Kidney (tissue), 13 donors: ENCODE measurements at regions not wholly inside any gene's neighbourhood (a gene's known extent, or its start where the extent isn't known, plus 50 kb on each side); places are given as distances from the start of the nearest gene placed in this dataset.

Source experiments
- DNase-seq, 5 donors: peaks; one replicate each; pipeline ENCODE4 v3.0.0-alpha.2; 2013 to 2020
- FAIRE-seq: peaks from 2 replicates; lab custom pipeline; 2012; peaks lifted over from hg19 to GRCh38; lab: Jason Lieb, UNC
- H3K27ac ChIP-seq, 2 donors: one replicate each; pipeline ENCODE4 v1.7.0; 2013; ENCODE audit warnings: low read depth in 2 of 2, low read length in 2 of 2, inconsistent platforms in 1 of 2
- H3K27me3 ChIP-seq: one replicate; pipeline ENCODE4 v1.7.1; 2013; ENCODE audit warnings: low read length, inconsistent platforms; ENCODE audit not compliant: control insufficient read depth, insufficient read depth
- H3K36me3 ChIP-seq, 3 donors: one replicate each; pipeline versions ENCODE4 v1.7.0 to v1.7.1; 2013; ENCODE audit warnings: low read length in 3 of 3, control low read depth in 1 of 3, inconsistent platforms in 1 of 3; ENCODE audit not compliant: insufficient read depth in 3 of 3, control insufficient read depth in 2 of 3
- H3K4me1 ChIP-seq, 3 donors: one replicate each; pipeline versions ENCODE4 v1.7.0 to v1.7.1; 2013; ENCODE audit warnings: low read length in 3 of 3, inconsistent platforms in 1 of 3, low read depth in 1 of 3; ENCODE audit not compliant: control insufficient read depth in 2 of 3, insufficient read depth in 2 of 3
- H3K4me3 ChIP-seq, 3 donors: one replicate each; pipeline versions ENCODE4 v1.7.0 to v1.8.1; 2013; ENCODE audit warnings: low read length in 3 of 3, control low read depth in 1 of 3, inconsistent platforms in 1 of 3
- H3K9ac ChIP-seq, 3 donors: one replicate each; pipeline versions ENCODE4 v1.7.0 to v1.7.1; 2013; ENCODE audit warnings: low read length in 3 of 3, control low read depth in 1 of 3, inconsistent platforms in 1 of 3
- H3K9me3 ChIP-seq, 3 donors: one replicate each; pipeline versions ENCODE4 v1.7.0 to v1.7.1; 2013; ENCODE audit warnings: low read length in 3 of 3, control low read depth in 1 of 3, inconsistent platforms in 1 of 3; ENCODE audit not compliant: control insufficient read depth in 2 of 3, insufficient read depth in 1 of 3
- CTCF ChIP-seq: IDR thresholded peaks from 3 replicates; pipeline ENCODE4 v1.5.1; 2012; ENCODE audit warnings: mild to moderate bottlenecking, moderate library complexity, borderline replicate concordance; ENCODE audit not compliant: insufficient read depth; ENCODE audit errors: extremely low read depth
- intact Hi-C: fragments of 100-400 bp; cut with DNase I; formaldehyde crosslinking; loops from one replicate; pipeline ENCODE4 v1.11.1; 2022
- donor health status: control.
- donor health status: control.
- donor health status: control.
- donor health status: control.
- donor health status: control.
- donor health status: DM: yes; HTN: yes; CAD: no.
- donor health status: Normal renal cell carcinoma (clear cell type).

DNA sequence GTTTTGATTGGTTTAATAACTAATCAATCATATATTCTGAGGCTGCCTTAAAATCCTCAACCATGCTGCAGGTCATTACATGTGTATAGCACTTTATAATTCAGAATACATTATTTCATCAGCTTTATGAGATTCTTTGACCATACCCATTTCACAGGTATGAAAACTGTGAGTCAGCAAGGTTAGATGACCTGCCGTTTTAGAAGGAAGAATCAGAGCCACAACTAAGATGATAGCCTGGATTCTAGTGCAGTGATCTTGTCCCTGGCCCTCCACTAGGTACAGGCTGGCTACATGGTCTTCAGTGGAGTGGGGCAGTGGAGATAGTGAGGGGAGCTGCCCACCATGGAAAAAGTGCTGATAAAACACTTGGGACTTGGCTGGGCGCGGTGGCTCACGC is 154.4 kb upstream of the MAX start:
- no peak for DNase-seq
- no peak for TF ChIP-seq CTCF
- no peaks in the 10 kb centered on the region for H3K36me3 ChIP-seq
- no peaks in the 10 kb centered on the region for H3K4me1 ChIP-seq
- intact Hi-C loops = no loop called here
- H3K27ac ChIP-seq = no peak overlapping the region
- no peak overlapping the region for H3K4me3 ChIP-seq
- no peaks in the 10 kb centered on the region for H3K9me3 ChIP-seq
- no peak overlapping the region for H3K9ac ChIP-seq
- no peak for FAIRE-seq
- no peaks in the 10 kb centered on the region for H3K27me3 ChIP-seq

- no peak for FAIRE-seq
- no peaks in the 10 kb centered on the region for H3K27me3 ChIP-seq
- H3K9ac ChIP-seq = no peak overlapping the region
- intact Hi-C loops = no loop called here
- no peak overlapping the region for H3K27ac ChIP-seq
- no peaks in the 10 kb centered on the region for H3K36me3 ChIP-seq
- peak in 3 of 5 donors; percentile 26 to 42 (median 30) for DNase-seq
- TF ChIP-seq CTCF = no peak
- no peaks in the 10 kb centered on the region for H3K9me3 ChIP-seq
- no peaks in the 10 kb centered on the region for H3K4me1 ChIP-seq
- no peak overlapping the region for H3K4me3 ChIP-seq
Observed at GRCh38 chr14:65257425-65257824, 155.1 kb upstream of the FUT8 start.

DNA sequence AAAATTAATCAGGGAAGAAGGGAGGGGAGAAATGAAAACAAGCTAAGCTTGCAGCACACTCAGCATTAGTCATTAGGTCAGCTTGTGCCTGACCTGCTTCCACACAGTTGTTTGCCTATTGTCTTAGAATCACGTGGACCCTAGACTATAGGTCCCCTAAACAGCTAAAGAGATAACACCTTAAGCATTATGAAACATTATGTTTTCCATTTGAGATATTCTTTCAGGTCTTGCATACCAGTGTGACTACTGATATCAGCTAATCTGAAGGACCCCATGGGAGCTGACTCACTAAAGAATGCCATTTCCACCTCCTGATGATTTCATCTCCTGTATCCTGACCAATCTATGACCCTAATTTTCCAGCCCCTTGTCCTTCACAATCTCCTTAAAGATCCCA is 154.1 kb upstream of the FUT8 start:
- no peak overlapping the region for H3K4me3 ChIP-seq
- H3K9me3 ChIP-seq = no peaks in the 10 kb centered on the region
- intact Hi-C loops = no loop called here
- TF ChIP-seq CTCF = no peak
- no peak overlapping the region for H3K27ac ChIP-seq
- H3K9ac ChIP-seq = no peak overlapping the region
- FAIRE-seq = no peak
- DNase-seq = no peak
- no peaks in the 10 kb centered on the region for H3K4me1 ChIP-seq
- no peaks in the 10 kb centered on the region for H3K27me3 ChIP-seq
- H3K36me3 ChIP-seq = no peaks in the 10 kb centered on the region

- no peak for FAIRE-seq
- no peaks in the 10 kb centered on the region for H3K36me3 ChIP-seq
- no peak for TF ChIP-seq CTCF
- no peak for DNase-seq
- H3K4me1 ChIP-seq = no peaks in the 10 kb centered on the region
- H3K4me3 ChIP-seq = no peak overlapping the region
- H3K27me3 ChIP-seq = no peaks in the 10 kb centered on the region
- intact Hi-C loops = no loop called here
- H3K9me3 ChIP-seq = no peaks in the 10 kb centered on the region
- H3K27ac ChIP-seq = no peak overlapping the region
- no peak overlapping the region for H3K9ac ChIP-seq
Observed at GRCh38 chr14:65259000-65259399, 153.5 kb upstream of the FUT8 start.
